ENCODE measurements at regions not wholly inside any gene's neighbourhood (a gene's known extent, or its start where the extent isn't known, plus 50 kb on each side); places are given as distances from the start of the nearest gene placed in this dataset.

DNA sequence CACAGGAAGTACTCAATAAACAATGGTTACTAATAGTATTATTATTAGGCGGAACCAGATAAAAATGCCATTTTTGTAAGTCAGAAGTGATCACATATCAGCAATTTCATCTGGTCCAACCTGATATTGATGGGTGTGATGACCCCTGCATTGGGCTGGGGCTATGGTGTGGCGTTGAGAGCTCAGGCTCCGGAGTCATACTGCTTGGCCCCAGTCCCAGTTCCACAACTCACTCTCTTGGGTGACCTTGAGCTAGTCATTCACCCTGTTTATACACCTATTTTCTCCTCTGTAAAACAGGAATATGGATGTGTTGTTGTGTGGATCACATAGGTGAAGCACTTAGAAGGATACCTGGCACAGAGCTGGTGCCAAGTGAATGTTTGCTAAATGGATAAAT, 229.4 kb upstream of the POU3F1 start:
- no peak for DNase-seq

DNA sequence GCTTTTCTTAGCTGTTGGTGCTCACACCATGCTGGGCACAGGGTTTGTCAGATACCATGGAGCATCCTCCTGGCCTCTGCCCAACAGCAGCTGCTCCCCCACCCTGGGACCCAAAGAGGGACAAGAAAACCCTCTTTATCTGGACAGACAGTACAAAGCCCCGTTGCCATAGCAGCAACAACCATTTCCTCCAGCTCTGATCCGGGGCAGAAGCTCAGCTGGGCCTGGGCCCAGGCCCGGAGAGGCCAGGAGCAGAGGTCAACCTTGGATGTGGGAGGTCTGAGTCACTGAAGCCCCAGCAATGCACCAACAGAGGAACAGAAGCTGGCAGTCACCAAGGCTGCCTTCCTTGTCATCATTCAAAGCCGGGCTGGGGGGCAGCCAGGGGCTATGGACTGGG, 228.4 kb upstream of the POU3F1 start:
- DNase-seq, result no peak

DNA sequence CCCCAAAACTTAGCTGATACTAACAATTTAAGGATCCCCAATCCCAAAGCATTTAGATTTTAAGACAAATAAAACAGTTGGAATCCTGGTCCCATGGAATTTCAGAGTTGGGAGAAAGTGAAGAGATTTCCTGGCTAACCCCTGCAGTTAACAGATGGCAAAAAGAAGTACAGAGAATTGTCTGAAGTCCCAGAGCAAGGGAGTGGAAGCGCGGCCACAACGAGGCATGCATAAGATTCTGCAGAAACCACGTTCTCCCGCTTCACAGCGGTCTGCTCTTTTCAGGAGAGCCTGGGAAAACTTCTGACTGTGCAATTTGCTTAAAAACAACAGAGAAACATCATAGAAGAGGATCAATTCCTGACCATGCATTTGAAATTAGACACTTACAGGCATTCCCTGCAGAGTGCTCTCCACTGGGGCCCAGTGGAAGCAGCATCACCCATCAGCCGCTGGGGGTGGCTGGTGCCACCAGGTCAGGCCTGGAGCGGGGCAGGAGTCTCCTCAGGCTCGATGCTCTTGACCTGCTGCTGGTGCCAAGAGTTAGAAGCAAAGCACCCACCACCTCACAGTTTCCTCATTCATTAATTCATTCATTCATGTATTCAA, 226.7 kb upstream of the POU3F1 start:
- DNase-seq, result no peak

- DNase-seq, result no peak
Observed at GRCh38 chr1:38272515-38272914, 225.9 kb upstream of the POU3F1 start.

DNA sequence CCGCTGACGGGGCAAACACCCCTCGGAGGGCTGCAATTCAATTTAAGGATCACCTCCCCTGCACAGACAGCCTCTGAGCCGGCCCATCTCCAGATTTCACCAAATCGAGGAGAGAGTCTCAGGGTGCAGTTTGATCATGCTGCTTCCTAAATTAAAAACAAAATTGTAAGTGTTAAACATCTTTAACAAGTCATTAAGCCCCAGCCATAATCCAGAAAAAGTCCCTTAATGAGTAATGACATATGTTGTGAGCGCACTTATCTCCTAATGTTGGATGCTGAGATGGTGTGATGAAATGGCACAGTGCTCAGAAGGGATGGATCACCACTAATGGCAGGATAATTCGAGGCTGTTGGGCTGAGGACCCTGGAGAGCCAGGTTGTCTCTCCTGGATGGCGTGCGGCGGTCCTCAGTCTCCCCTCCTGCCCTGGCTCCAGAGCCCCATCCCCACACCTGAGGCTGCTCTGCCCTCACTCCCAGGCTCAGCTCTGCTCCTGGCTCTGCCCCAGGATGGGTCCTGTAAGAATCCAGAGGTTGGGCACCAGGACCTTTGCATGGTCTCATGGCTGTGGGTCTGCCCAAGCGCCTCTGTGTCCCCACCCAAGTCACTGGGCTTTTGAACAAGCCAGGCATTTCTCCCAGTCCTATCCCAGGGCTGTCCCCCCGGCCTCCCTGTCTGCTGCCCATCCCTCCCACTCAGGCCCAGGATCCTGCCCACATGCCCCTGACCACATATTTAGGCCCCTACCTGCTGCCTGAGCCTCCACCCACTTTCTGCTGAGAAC, 224.4 kb upstream of the POU3F1 start:
- no peak for DNase-seq

- no peak for DNase-seq
Observed at GRCh38 chr1:38269923-38270848, 223.6 kb upstream of the POU3F1 start.

GRCh38 chr1:38268226-38268625, 221.6 kb upstream of the POU3F1 start:
- DNase-seq, result no peak

- no peak for DNase-seq
Observed at GRCh38 chr1:38267037-38268036, 220.7 kb upstream of the POU3F1 start.

DNA sequence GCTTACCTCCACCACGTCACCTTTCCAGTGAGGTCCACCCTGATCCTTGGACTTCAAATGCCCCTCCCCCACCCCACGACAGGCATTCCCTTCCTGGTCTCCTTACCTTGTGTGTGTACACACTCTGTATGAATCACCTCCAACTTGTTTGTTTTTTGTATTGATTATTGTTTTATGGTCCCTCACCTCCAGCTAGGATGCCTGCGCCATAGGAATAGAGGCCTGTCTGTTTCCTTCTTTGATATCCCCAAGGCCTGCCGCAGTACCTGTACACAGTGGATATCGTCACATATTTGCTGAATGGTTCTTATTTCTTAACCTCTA, 219.6 kb upstream of the POU3F1 start:
- no peak for DNase-seq

- DNase-seq, result no peak
Observed at GRCh38 chr1:38265293-38266196, 219.0 kb upstream of the POU3F1 start.

DNA sequence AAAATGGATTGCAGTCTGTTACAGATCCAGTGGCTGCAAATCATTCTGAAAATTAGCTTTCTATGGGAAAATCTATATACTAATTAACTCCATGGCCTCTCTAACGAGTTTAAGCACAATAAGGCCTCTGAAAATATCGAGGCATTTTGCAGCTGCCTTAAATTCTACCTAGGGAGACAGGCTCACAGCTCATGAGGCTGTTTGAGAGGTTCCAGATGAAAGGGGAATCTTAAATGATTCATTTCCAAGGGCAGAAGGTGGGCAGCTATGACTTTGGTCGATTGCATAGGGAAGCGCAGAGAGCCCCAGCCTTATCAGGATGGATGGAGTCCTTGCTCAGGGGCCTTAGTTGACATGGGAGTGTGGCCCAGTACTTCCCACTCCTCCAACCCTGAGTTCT, 216.8 kb upstream of the POU3F1 start:
- no peak for DNase-seq

GRCh38 chr1:38261574-38261973, 215.0 kb upstream of the POU3F1 start:
- DNase-seq, result no peak

- DNase-seq, result no peak
Observed at GRCh38 chr1:38258085-38258627, 211.6 kb upstream of the POU3F1 start.

- no peak for DNase-seq
Observed at GRCh38 chr1:38257374-38257773, 210.8 kb upstream of the POU3F1 start.

- no peak for DNase-seq
Observed at GRCh38 chr1:38256072-38256471, 209.5 kb upstream of the POU3F1 start.

- DNase-seq, result no peak
Observed at GRCh38 chr1:38253314-38253713, 206.7 kb upstream of the POU3F1 start.

DNA sequence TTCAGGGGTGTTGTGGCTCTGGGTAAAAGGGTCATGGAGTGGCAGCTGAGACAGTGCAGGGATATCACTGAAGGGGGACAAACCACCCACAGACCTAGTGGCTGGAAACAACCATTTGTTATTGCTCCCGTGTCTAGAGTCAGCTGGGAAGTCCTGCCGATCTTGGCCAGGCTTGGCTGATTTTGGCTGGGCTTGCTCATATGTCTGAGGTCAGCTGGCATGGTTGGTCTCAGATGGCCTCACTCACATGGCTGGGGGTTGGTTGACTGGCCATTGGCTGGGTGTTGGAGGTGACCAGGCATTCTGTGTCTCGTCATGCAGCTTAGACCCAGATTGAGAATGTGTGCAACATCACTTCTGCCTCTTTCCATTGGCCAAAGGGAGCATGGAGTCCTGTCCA, 203.8 kb upstream of the POU3F1 start:
- no peak for DNase-seq

DNA sequence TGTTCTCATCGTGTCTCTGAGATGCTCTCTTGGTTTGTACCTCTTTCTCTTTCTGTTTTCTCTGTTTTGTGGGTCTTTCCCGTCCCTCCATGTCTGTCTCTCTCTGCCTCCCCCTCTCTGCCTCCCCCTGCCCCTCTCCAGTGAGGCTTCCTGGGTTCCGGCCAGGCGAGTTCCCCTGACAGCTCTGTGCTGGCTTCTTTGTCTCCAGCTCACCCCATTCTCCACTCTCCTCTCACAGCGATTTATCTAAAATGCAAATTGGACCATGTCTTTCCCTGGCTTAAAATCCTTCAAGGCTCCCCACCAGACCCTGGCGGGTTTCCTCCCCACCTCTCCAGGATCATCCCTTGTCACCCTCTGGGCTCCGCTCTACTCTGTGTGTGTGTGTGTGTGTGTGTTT, 202.4 kb upstream of the POU3F1 start:
- DNase-seq, result no peak

GRCh38 chr1:38246955-38247952, 200.7 kb upstream of the POU3F1 start:
- DNase-seq, result no peak

All from stimulated activated CD4-positive, alpha-beta T cell treated with anti-CD3 and anti-CD28 coated beads, Interleukin-4, amount 100 ng/mL, for 24 hours (primary cell).